Neural progenitor cell (in vitro differentiated cells): ENCODE measurements at regions not wholly inside any gene's neighbourhood (a gene's known extent, or its start where the extent isn't known, plus 50 kb on each side); places are given as distances from the start of the nearest gene placed in this dataset.
A peak's percentile ranks its signal among the peaks of the same experiment; 100 is the strongest.
"Not testable (repeated sequence)": the region's sequence is repeated elsewhere in the genome, so short reads cannot be mapped to it uniquely, and the experiment has no call there.

Experiments used
- DNase-seq: peaks from one replicate; pipeline ENCODE4 v3.0.0-alpha.2; 2016; ENCODE audit warnings: low spot score
- H2AFZ ChIP-seq: fragments of 200-600 bp; sonication (generic); replicated peaks from 2 replicates; pipeline ENCODE4 v1.6.1; 2016; ENCODE audit warnings: antibody characterized with exemption
- H3F3A ChIP-seq: fragments of 200-600 bp; sonication (generic); 2 replicates; pipeline ENCODE4 v1.6.1; 2016; ENCODE audit warnings: antibody characterized with exemption, low read depth
- H3K27ac ChIP-seq: fragments of 200-600 bp; sonication (generic); 2 replicates; pipeline ENCODE4 v1.5.1; 2016; ENCODE audit warnings: mild to moderate bottlenecking
- H3K27me3 ChIP-seq: fragments of 200-600 bp; sonication (generic); 2 replicates; pipeline ENCODE4 v1.6.1; 2016; ENCODE audit warnings: mild to moderate bottlenecking, moderate library complexity
- H3K36me3 ChIP-seq: fragments of 200-600 bp; sonication (generic); 2 replicates; pipeline ENCODE4 v1.5.1; 2016
- H3K4me1 ChIP-seq: fragments of 200-600 bp; sonication (generic); 2 replicates; pipeline ENCODE4 v1.6.1; 2016; ENCODE audit warnings: mixed run types
- H3K4me2 ChIP-seq: fragments of 200-600 bp; sonication (generic); 2 replicates; pipeline ENCODE4 v1.6.1; 2016
- H3K4me3 ChIP-seq: fragments of 200-600 bp; sonication (generic); 2 replicates; pipeline ENCODE4 v1.5.1; 2016
- H3K79me2 ChIP-seq: fragments of 200-600 bp; sonication (generic); 2 replicates; pipeline ENCODE4 v1.6.1; 2016; ENCODE audit warnings: low read depth
- H3K9ac ChIP-seq: fragments of 200-600 bp; sonication (generic); 2 replicates; pipeline ENCODE4 v1.6.1; 2016
- H3K9me3 ChIP-seq: fragments of 200-600 bp; sonication (generic); 2 replicates; pipeline ENCODE4 v1.5.1; 2016; ENCODE audit warnings: low read depth
- H4K20me1 ChIP-seq: fragments of 200-600 bp; sonication (generic); 2 replicates; pipeline ENCODE4 v1.6.1; 2016; ENCODE audit warnings: low read depth
- H3K27ac Mint-ChIP-seq: 3 replicates; pipeline ENCODE4 v1.8.0; 2021; ENCODE audit warnings: mixed read lengths
- H3K27me3 Mint-ChIP-seq: 2 replicates; pipeline ENCODE4 v1.8.0; 2022; ENCODE audit warnings: low read depth, mild to moderate bottlenecking, inconsistent platforms, moderate library complexity, mixed read lengths; ENCODE audit not compliant: insufficient read depth
- H3K36me3 Mint-ChIP-seq: 3 replicates; pipeline ENCODE4 v1.8.0; 2021; ENCODE audit warnings: mixed read lengths
- H3K4me1 Mint-ChIP-seq: 3 replicates; pipeline ENCODE4 v1.8.0; 2021; ENCODE audit warnings: mixed read lengths
- H3K4me3 Mint-ChIP-seq: 3 replicates; pipeline ENCODE4 v1.8.0; 2021; ENCODE audit warnings: mild to moderate bottlenecking, moderate library complexity, mixed read lengths
- H3K9me3 Mint-ChIP-seq: 3 replicates; pipeline ENCODE4 v1.8.0; 2020; ENCODE audit warnings: mixed read lengths
- CTCF ChIP-seq: fragments of 200-600 bp; sonication (generic); IDR thresholded peaks from 2 replicates; pipeline ENCODE4 v1.5.1; 2017; ENCODE audit warnings: antibody characterized with exemption, mild to moderate bottlenecking
- EZH2 ChIP-seq: fragments of 200-600 bp; sonication (generic); IDR thresholded peaks from 2 replicates; pipeline ENCODE4 v1.6.1; 2017; ENCODE audit warnings: antibody characterized with exemption, mild to moderate bottlenecking, moderate library complexity
- EZH2phosphoT487 ChIP-seq: fragments of 200-600 bp; sonication (generic); IDR thresholded peaks from 2 replicates; pipeline ENCODE4 v1.6.1; 2017; ENCODE audit warnings: antibody characterized with exemption

GRCh38 chr2:150256736-150257135 lies 230.7 kb downstream of the RND3 start:
- no peaks in the 10 kb centered on the region for H3K27me3 ChIP-seq
- no peak overlapping the region for H3K4me2 ChIP-seq
- H3K4me1 Mint-ChIP-seq: peaks cover 5% of the 10 kb centered on the region
- H4K20me1 ChIP-seq: no peaks in the 10 kb centered on the region
- no peaks in the 10 kb centered on the region for H3K9me3 ChIP-seq
- no peak for DNase-seq
- peak overlapping the region; percentile 30 for H3K27ac Mint-ChIP-seq
- TF ChIP-seq EZH2phosphoT487 (no peak), CTCF (no peak), EZH2 (no peak)
- H3F3A ChIP-seq: peaks cover 9% of the 10 kb centered on the region
- H3K9me3 Mint-ChIP-seq: peaks cover 14% of the 10 kb centered on the region
- H3K4me1 ChIP-seq: peaks cover 20% of the 10 kb centered on the region
- peaks cover 4% of the 10 kb centered on the region for H3K27me3 Mint-ChIP-seq
- H3K4me3 Mint-ChIP-seq: no peak overlapping the region
- no peak overlapping the region for H3K27ac ChIP-seq
- H3K9ac ChIP-seq: no peak overlapping the region
- H3K36me3 ChIP-seq: no peaks in the 10 kb centered on the region
- H2AFZ ChIP-seq: no peak overlapping the region
- H3K79me2 ChIP-seq: no peaks in the 10 kb centered on the region
- H3K4me3 ChIP-seq: no peak overlapping the region
- no peaks in the 10 kb centered on the region for H3K36me3 Mint-ChIP-seq

GRCh38 chr2:150255528-150255927 lies 231.9 kb downstream of the RND3 start:
- Mint-ChIP-seq H3K27me3 (peaks cover 4% of the 10 kb centered on the region), H3K36me3 (no peaks in the 10 kb centered on the region), H3K27ac (no peak overlapping the region), H3K4me1 (peaks cover 5% of the 10 kb centered on the region), H3K4me3 (no peak overlapping the region), H3K9me3 (peaks cover 5% of the 10 kb centered on the region)
- H3K4me2 ChIP-seq: no peak overlapping the region
- no peaks in the 10 kb centered on the region for H3K9me3 ChIP-seq
- no peak overlapping the region for H3K9ac ChIP-seq
- H3K4me3 ChIP-seq: no peak overlapping the region
- H3K79me2 ChIP-seq: no peaks in the 10 kb centered on the region
- H3K4me1 ChIP-seq: peaks cover 18% of the 10 kb centered on the region
- H3K27me3 ChIP-seq: no peaks in the 10 kb centered on the region
- no peak overlapping the region for H2AFZ ChIP-seq
- no peaks in the 10 kb centered on the region for H4K20me1 ChIP-seq
- no peak overlapping the region for H3K27ac ChIP-seq
- peaks cover 9% of the 10 kb centered on the region for H3F3A ChIP-seq
- DNase-seq: no peak
- TF ChIP-seq CTCF (no peak), EZH2 (no peak), EZH2phosphoT487 (no peak)
- H3K36me3 ChIP-seq: no peaks in the 10 kb centered on the region

GRCh38 chr2:150249735-150250134 lies 237.7 kb downstream of the RND3 start:
- H3K4me3 Mint-ChIP-seq, H3F3A ChIP-seq, H3K27ac ChIP-seq, H3K36me3 Mint-ChIP-seq, H3K9me3 Mint-ChIP-seq, H2AFZ ChIP-seq, H3K27me3 ChIP-seq, DNase-seq, H3K9me3 ChIP-seq, H3K36me3 ChIP-seq, H3K27ac Mint-ChIP-seq, H3K4me2 ChIP-seq, H3K4me1 ChIP-seq, H3K9ac ChIP-seq, H3K79me2 ChIP-seq, H3K4me1 Mint-ChIP-seq, H3K4me3 ChIP-seq, H4K20me1 ChIP-seq, H3K27me3 Mint-ChIP-seq: not testable (repeated sequence)

- no peaks in the 10 kb centered on the region for H3F3A ChIP-seq
- H3K27me3 Mint-ChIP-seq: no peaks in the 10 kb centered on the region
- H3K79me2 ChIP-seq: no peaks in the 10 kb centered on the region
- no peak overlapping the region for H2AFZ ChIP-seq
- H3K4me2 ChIP-seq: no peak overlapping the region
- H3K4me3 Mint-ChIP-seq: no peak overlapping the region
- H3K27me3 ChIP-seq: no peaks in the 10 kb centered on the region
- no peak overlapping the region for H3K9ac ChIP-seq
- no peak for DNase-seq
- TF ChIP-seq EZH2: no peak
- TF ChIP-seq EZH2phosphoT487: no peak
- no peak for TF ChIP-seq CTCF
- H3K9me3 ChIP-seq: no peaks in the 10 kb centered on the region
- H3K4me1 ChIP-seq: no peaks in the 10 kb centered on the region
- no peak overlapping the region for H3K4me3 ChIP-seq
- no peaks in the 10 kb centered on the region for H3K36me3 ChIP-seq
- H3K4me1 Mint-ChIP-seq: no peaks in the 10 kb centered on the region
- peaks cover 4% of the 10 kb centered on the region for H3K9me3 Mint-ChIP-seq
- H4K20me1 ChIP-seq: no peaks in the 10 kb centered on the region
- H3K36me3 Mint-ChIP-seq: no peaks in the 10 kb centered on the region
- H3K27ac Mint-ChIP-seq: no peak overlapping the region
- no peak overlapping the region for H3K27ac ChIP-seq
Measured at GRCh38 chr2:150247481-150247880, 240.0 kb downstream of the RND3 start.
